GM23248 (cell line): ENCODE measurements at regions not wholly inside any gene's neighbourhood (a gene's known extent, or its start where the extent isn't known, plus 50 kb on each side); places are given as distances from the start of the nearest gene placed in this dataset.

ENCODE experiments used
- DNase-seq: peaks from one replicate; pipeline ENCODE4 v3.0.0-alpha.2; 2015
- H2AFZ ChIP-seq: fragments of 200-600 bp; sonication (generic); 2 replicates; pipeline ENCODE4 v1.6.1; 2016; ENCODE audit warnings: antibody characterized with exemption
- H3F3A ChIP-seq: fragments of 200-600 bp; sonication (generic); 2 replicates; pipeline ENCODE4 v1.6.1; 2016; ENCODE audit warnings: mild to moderate bottlenecking, antibody characterized with exemption, mixed run types; ENCODE audit not compliant: insufficient read depth
- H3K27ac ChIP-seq: fragments of 200-600 bp; sonication (generic); 2 replicates; pipeline ENCODE4 v1.5.1; 2016; ENCODE audit warnings: mild to moderate bottlenecking
- H3K27me3 ChIP-seq: fragments of 200-600 bp; sonication (generic); replicated peaks from 2 replicates; pipeline ENCODE4 v1.6.1; 2016; ENCODE audit warnings: mild to moderate bottlenecking; ENCODE audit not compliant: insufficient read depth
- H3K36me3 ChIP-seq: fragments of 200-600 bp; sonication (generic); 2 replicates; pipeline ENCODE4 v1.6.1; 2016; ENCODE audit warnings: low read depth, mild to moderate bottlenecking
- H3K4me1 ChIP-seq: fragments of 200-600 bp; sonication (generic); 2 replicates; pipeline ENCODE4 v1.6.1; 2016; ENCODE audit warnings: mild to moderate bottlenecking; ENCODE audit not compliant: insufficient read depth
- H3K4me2 ChIP-seq: fragments of 200-600 bp; sonication (generic); one replicate; pipeline ENCODE4 v1.6.1; 2016; ENCODE audit warnings: mild to moderate bottlenecking; ENCODE audit not compliant: unreplicated experiment
- H3K4me3 ChIP-seq: fragments of 200-600 bp; sonication (generic); 2 replicates; pipeline ENCODE4 v1.5.1; 2016; ENCODE audit warnings: mild to moderate bottlenecking
- H3K79me2 ChIP-seq: fragments of 200-600 bp; sonication (generic); 2 replicates; pipeline ENCODE4 v1.6.1; 2016; ENCODE audit warnings: mild to moderate bottlenecking; ENCODE audit not compliant: insufficient read depth
- H3K9ac ChIP-seq: fragments of 200-600 bp; sonication (generic); 2 replicates; pipeline ENCODE4 v1.6.1; 2016; ENCODE audit warnings: mild to moderate bottlenecking
- H3K9me2 ChIP-seq: fragments of 200-600 bp; sonication (generic); 2 replicates; pipeline ENCODE4 v1.6.1; 2016; ENCODE audit warnings: mixed run types, mild to moderate bottlenecking, moderate library complexity; ENCODE audit not compliant: insufficient read depth
- H3K9me3 ChIP-seq: fragments of 200-600 bp; sonication (generic); one replicate; pipeline ENCODE4 v1.6.1; 2017; ENCODE audit warnings: low read depth
- H4K20me1 ChIP-seq: fragments of 200-600 bp; sonication (generic); 2 replicates; pipeline ENCODE4 v1.6.0; 2016; ENCODE audit not compliant: insufficient read depth
- EZH2 ChIP-seq: fragments of 200-600 bp; sonication (generic); IDR thresholded peaks from 2 replicates; pipeline ENCODE4 v1.6.1; 2018; ENCODE audit warnings: antibody characterized with exemption, mild to moderate bottlenecking; ENCODE audit not compliant: insufficient read depth, poor library complexity, severe bottlenecking
- EZH2phosphoT487 ChIP-seq: fragments of 200-600 bp; sonication (generic); IDR thresholded peaks from 2 replicates; pipeline ENCODE4 v1.6.1; 2018; ENCODE audit warnings: antibody characterized with exemption, moderate library complexity, mild to moderate bottlenecking, low read depth; ENCODE audit not compliant: insufficient read depth
- WGBS, 2 experiments: methylation state at CpG; one replicate each; pipeline ENCODE4 v1.1.6; 2015 to 2017; ENCODE audit warnings: low lambda C conversion rate in 2 of 2, low coverage in 1 of 2; ENCODE audit errors: missing lambda C conversion rate in 2 of 2; 5-methylcytosine and 5-hydroxymethylcytosine counted together
- in situ Hi-C: fragments of 300-500 bp; cut with MboI; formaldehyde crosslinking; loops from 2 replicates; pipeline ENCODE4 v1.15.0; 2020

- TF ChIP-seq EZH2 (no peak), EZH2phosphoT487 (no peak)
Measured at GRCh38 chrX:117707948-117708743, 408.5 kb downstream of the KLHL13 start.

GRCh38 chrX:117701050-117701449, 415.6 kb downstream of the KLHL13 start:
- Histone ChIP-seq H3K9me3 (no peaks in the 10 kb centered on the region), H4K20me1 (no peaks in the 10 kb centered on the region), H3K9ac (no peak overlapping the region), H3F3A (no peaks in the 10 kb centered on the region), H3K36me3 (no peaks in the 10 kb centered on the region), H3K4me3 (no peak overlapping the region), H3K27me3 (no peaks in the 10 kb centered on the region), H3K9me2 (no peaks in the 10 kb centered on the region), H3K27ac (no peak overlapping the region), H3K4me1 (no peaks in the 10 kb centered on the region), H3K79me2 (no peaks in the 10 kb centered on the region), H3K4me2 (no peak overlapping the region), H2AFZ (no peak overlapping the region)
- DNase-seq, result no peak
- in situ Hi-C loops, result no loop called here
- TF ChIP-seq EZH2 (no peak), EZH2phosphoT487 (no peak)

More at GRCh38 chrX:117707948-117708743, 408.5 kb downstream of the KLHL13 start:
- WGBS, 2 experiments, result 45 to 50% methylated on average over 2 to 8 of the region's 8 CpGs
- Histone ChIP-seq H3K4me1 (no peaks in the 10 kb centered on the region), H3K79me2 (no peaks in the 10 kb centered on the region), H3K27me3 (no peaks in the 10 kb centered on the region), H3K9me3 (no peaks in the 10 kb centered on the region), H3K9ac (no peak overlapping the region), H3K4me3 (no peak overlapping the region), H4K20me1 (no peaks in the 10 kb centered on the region), H3K36me3 (no peaks in the 10 kb centered on the region), H3K27ac (no peak overlapping the region), H3K9me2 (no peaks in the 10 kb centered on the region), H3F3A (no peaks in the 10 kb centered on the region), H2AFZ (no peak overlapping the region), H3K4me2 (no peak overlapping the region)
- in situ Hi-C loops, result no loop called here
- DNase-seq, result no peak

DNA sequence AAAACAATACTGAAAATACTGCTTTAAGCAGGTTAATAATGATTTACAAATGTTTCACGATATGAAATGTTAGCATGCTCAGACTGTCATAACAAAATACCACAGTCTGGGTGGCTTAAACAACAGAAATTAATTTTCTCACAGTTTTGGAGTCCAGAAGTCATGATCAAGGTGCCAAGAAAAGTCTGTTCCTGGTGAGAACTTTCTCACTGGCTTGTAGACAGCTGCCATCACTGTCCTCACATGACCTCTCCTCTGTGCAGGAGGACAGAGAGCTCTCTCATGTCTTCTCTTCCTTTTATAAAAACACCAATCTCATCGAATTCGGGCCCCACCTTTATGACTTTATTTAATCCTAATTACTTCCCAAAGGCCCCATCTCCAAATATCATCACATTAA, 426.7 kb downstream of the KLHL13 start:
- TF ChIP-seq EZH2 (no peak), EZH2phosphoT487 (no peak)
- Histone ChIP-seq H3K79me2 (no peaks in the 10 kb centered on the region), H4K20me1 (no peaks in the 10 kb centered on the region), H3K4me2 (no peak overlapping the region), H3K9me2 (no peaks in the 10 kb centered on the region), H3K9me3 (no peaks in the 10 kb centered on the region), H3K4me1 (no peaks in the 10 kb centered on the region), H3K27me3 (no peaks in the 10 kb centered on the region), H3K27ac (no peak overlapping the region), H2AFZ (no peak overlapping the region), H3K4me3 (no peak overlapping the region), H3F3A (no peaks in the 10 kb centered on the region), H3K36me3 (no peaks in the 10 kb centered on the region), H3K9ac (no peak overlapping the region)
- in situ Hi-C loops, result no loop called here
- DNase-seq, result no peak
- 0 to 2% methylated on average over 3 of the region's 3 CpGs for WGBS, 2 experiments

DNA sequence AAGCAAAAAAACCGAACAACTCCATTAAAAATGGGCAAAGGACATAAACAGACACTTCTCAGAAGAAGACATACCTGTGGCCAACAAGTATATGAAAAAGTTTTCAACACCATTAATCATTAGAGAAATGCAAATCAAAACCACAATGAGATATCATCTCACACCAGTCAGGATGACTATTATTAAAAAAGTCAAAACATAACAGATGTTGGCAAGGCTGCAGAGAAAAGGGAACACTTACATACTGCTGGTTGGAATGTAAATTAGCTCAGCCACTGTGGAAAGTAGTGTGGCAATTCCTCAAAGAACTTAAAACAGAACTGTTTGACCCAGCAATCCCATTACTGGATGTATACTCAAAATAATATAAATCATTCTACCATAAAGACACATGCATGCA, 436.3 kb downstream of the KLHL13 start:
- H3F3A ChIP-seq, result no peaks in the 10 kb centered on the region
- no peaks in the 10 kb centered on the region for H3K9me3 ChIP-seq
- no peak overlapping the region for H2AFZ ChIP-seq
- H3K4me3 ChIP-seq, result no peak overlapping the region
- no peaks in the 10 kb centered on the region for H4K20me1 ChIP-seq
- WGBS, 2 experiments, result 5 to 9% methylated on average over 1 of the region's 1 CpG
- H3K27ac ChIP-seq, result no peak overlapping the region
- TF ChIP-seq EZH2 (no peak), EZH2phosphoT487 (no peak)
- no peaks in the 10 kb centered on the region for H3K79me2 ChIP-seq
- no peak for DNase-seq
- H3K36me3 ChIP-seq, result no peaks in the 10 kb centered on the region
- no peaks in the 10 kb centered on the region for H3K9me2 ChIP-seq
- H3K4me1 ChIP-seq, result no peaks in the 10 kb centered on the region
- H3K9ac ChIP-seq, result no peak overlapping the region
- no peaks in the 10 kb centered on the region for H3K27me3 ChIP-seq
- in situ Hi-C loops, result no loop called here
- H3K4me2 ChIP-seq, result no peak overlapping the region

DNA sequence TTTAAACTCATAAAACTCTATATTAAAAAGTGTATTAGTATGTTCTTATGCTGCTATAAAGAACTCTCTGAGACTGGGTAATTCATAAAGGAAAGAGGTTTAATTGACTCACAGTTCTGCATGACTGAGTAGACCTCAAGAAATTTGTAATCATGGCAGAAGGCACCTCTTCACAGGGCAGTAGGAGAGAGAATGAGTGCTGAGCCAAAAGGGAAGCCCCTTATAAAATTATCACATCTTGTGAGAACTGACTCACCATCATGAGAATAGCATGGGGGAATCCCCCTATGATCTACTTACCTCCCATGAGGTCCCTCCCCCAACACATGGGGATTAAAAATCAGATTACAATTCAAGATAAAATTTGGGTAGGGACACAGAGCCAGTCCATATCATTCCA, 463.2 kb downstream of the KLHL13 start:
- Histone ChIP-seq H3K9me2 (no peaks in the 10 kb centered on the region), H3K9me3 (no peaks in the 10 kb centered on the region), H3F3A (no peaks in the 10 kb centered on the region), H3K4me1 (no peaks in the 10 kb centered on the region), H3K4me2 (no peak overlapping the region), H2AFZ (no peak overlapping the region), H3K9ac (no peak overlapping the region), H4K20me1 (no peaks in the 10 kb centered on the region), H3K36me3 (no peaks in the 10 kb centered on the region), H3K27me3 (no peaks in the 10 kb centered on the region), H3K27ac (no peak overlapping the region), H3K79me2 (no peaks in the 10 kb centered on the region), H3K4me3 (no peak overlapping the region)
- in situ Hi-C loops, result no loop called here
- no peak for DNase-seq
- no peak for TF ChIP-seq EZH2phosphoT487
- TF ChIP-seq EZH2, result no peak
